Fibroblast of lung (primary cell): ENCODE measurements at regions not wholly inside any gene's neighbourhood (a gene's known extent, or its start where the extent isn't known, plus 50 kb on each side); places are given as distances from the start of the nearest gene placed in this dataset.

Experiments used
- CTCF ChIP-seq, 2 donors: IDR thresholded peaks in 1 of 2; conservative IDR thresholded peaks in 1 of 2; 1 replicate in 1 of 2; 2 replicates in 1 of 2; pipeline ENCODE4 v1.5.1; 2011 to 2012; ENCODE audit warnings: low read length in 2 of 2, control low read depth in 1 of 2, inconsistent platforms in 1 of 2, low read depth in 1 of 2, mild to moderate bottlenecking in 1 of 2
- EZH2 ChIP-seq: IDR thresholded peaks from 2 replicates; pipeline ENCODE4 v1.5.1; 2012; ENCODE audit warnings: low read length, control low read depth, mild to moderate bottlenecking; ENCODE audit errors: missing control alignments

GRCh38 chr10:3935933-3936359 lies 150.9 kb upstream of the KLF6 start:
- TF ChIP-seq CTCF (conservative IDR thresholded peaks at IDR 0.05 in 1 of 2, IDR thresholded peaks at IDR 0.05 in 1 of 2; ENCODE audit: low read depth in 1 of 2, low read length in 2 of 2) = no peak
- TF ChIP-seq EZH2 = no peak
